ENCODE measurements at regions not wholly inside any gene's neighbourhood (a gene's known extent, or its start where the extent isn't known, plus 50 kb on each side); places are given as distances from the start of the nearest gene placed in this dataset.

DNA sequence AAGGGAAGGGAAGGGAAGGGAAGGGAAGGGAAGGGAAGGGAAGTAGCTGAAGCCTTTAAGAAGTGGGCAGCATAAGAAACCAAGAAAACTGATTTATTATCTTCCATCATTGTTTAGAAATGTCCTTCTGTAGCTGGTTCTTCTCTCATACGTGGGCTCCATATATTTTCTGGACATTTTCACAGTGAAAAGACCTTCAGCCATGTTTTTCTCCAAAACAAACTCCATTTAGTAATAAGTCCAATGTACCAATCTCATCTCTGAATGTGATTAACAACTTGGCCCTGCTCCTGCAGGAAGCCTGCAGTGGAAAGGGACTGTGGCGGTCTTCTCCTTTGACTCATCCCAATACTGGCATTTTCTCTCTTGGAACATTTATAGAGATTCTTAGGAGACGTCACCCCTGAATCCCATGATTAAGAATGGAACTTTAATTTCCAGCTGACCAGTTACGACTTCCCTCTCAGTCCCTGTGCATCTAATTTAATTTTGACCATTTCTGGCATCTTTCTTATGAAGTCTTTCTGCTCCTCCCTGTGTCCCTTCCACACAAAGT lies 96.6 kb upstream of the GUCY1A1 start:
- TF ChIP-seq CTCF (IDR thresholded peaks at IDR 0.05; ENCODE audit: control extremely low read depth in 1 of 3, insufficient read depth in 1 of 3, low read depth in 1 of 3, low read length in 3 of 3) (no peak), JUND (IDR thresholded peaks at IDR 0.05; ENCODE audit: low read length) (no peak), CHD2 (IDR thresholded peaks at IDR 0.05; ENCODE audit: low read length) (no peak), EZH2 (IDR thresholded peaks at IDR 0.05; ENCODE audit: low read depth, low read length, severe bottlenecking) (no peak), EP300 (IDR thresholded peaks at IDR 0.05; ENCODE audit: borderline replicate concordance in 1 of 2, low read depth in 2 of 2, low read length in 2 of 2) (no peak), BACH1 (IDR thresholded peaks at IDR 0.05; ENCODE audit: low read length) (no peak), RNF2 (IDR thresholded peaks at IDR 0.05; ENCODE audit: borderline replicate concordance, low read depth, low read length, missing control alignments, poor library complexity, severe bottlenecking) (no peak), SIRT6 (IDR thresholded peaks at IDR 0.05; ENCODE audit: low read length) (no peak), POLR2A (IDR thresholded peaks at IDR 0.05; ENCODE audit: control extremely low read depth in 1 of 2, low read depth in 2 of 2, low read length in 2 of 2) (no peak), POLR2AphosphoS5 (IDR thresholded peaks at IDR 0.05; ENCODE audit: low read depth, low read length) (no peak)

Data from H1 (cell line).